GM23338 (cell line): ENCODE measurements at regions not wholly inside any gene's neighbourhood (a gene's known extent, or its start where the extent isn't known, plus 50 kb on each side); places are given as distances from the start of the nearest gene placed in this dataset.

Experiments
- CTCF ChIP-seq, 2 experiments: fragments of 200-600 bp in 1 of 2; sonication (generic) in 1 of 2; conservative IDR thresholded peaks; 2 replicates each; pipeline versions ENCODE4 v1.5.1 to v1.6.1; 2016 to 2017; ENCODE audit warnings: antibody characterized with exemption in 2 of 2, low read depth in 2 of 2, mild to moderate bottlenecking in 2 of 2, moderate library complexity in 1 of 2
- POLR2AphosphoS5 ChIP-seq: IDR thresholded peaks from 2 replicates; pipeline ENCODE4 v1.6.1; 2016; ENCODE audit warnings: antibody characterized with exemption, low read depth

DNA sequence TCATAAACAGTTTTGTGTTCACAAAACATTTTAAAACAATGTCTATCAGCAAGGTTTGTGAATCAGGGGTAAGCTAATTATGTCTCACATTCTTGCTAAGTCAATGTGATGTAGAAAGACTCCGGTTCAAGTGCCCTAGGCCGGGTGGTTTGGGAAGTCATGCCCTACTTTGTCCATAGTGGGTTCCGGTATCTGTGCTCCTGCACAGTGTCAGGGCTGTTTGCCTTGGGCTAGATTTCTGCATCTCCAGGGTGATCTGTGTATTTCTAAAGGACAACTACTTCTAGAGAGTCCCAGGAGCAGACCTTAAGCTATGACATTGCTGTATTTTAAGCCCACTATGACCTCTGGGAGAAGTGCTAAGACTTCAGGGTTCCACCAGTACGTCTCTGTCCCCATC, 504.1 kb downstream of the PLXNA4 start:
- TF ChIP-seq CTCF (conservative IDR thresholded peaks at IDR 0.05; ENCODE audit: low read depth in 2 of 2): no peak
- no peak for TF ChIP-seq POLR2AphosphoS5
